ENCODE measurements at regions not wholly inside any gene's neighbourhood (a gene's known extent, or its start where the extent isn't known, plus 50 kb on each side); places are given as distances from the start of the nearest gene placed in this dataset.

DNA sequence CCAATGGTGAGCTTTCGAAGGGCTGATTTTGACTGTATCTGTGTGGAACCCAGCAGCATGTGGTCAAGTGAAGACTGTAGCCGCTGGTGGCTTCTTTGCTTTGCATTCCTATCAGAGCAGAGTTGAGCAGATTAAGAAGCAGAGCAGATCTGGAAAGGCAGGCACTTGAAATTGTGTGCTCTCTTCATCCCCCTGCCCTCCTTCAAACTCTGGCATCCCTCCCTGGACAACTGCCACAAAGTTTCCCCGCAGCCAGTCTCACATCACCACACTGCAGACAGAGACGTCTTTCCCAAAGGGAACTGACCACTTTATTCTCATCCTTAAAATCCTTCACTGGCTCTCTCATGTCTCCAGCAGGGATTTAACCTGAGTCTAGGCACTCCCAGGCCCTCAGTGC, 237.1 kb upstream of the DYNLRB2 start:
- ChIA-PET CTCF (no interaction called here), POLR2A (no interaction called here)
- TF ChIP-seq LEF1 (IDR thresholded peaks at IDR 0.05; ENCODE audit: borderline replicate concordance) (no peak), L3MBTL2 (conservative IDR thresholded peaks at IDR 0.05) (no peak), TARDBP (IDR thresholded peaks at IDR 0.05) (no peak), NFRKB (IDR thresholded peaks at IDR 0.05) (no peak), BHLHE40 (IDR thresholded peaks at IDR 0.05; ENCODE audit: borderline replicate concordance) (no peak), FOXA1 (IDR thresholded peaks at IDR 0.05) (no peak), FOXM1 (IDR thresholded peaks at IDR 0.05; ENCODE audit: borderline replicate concordance) (no peak), FOXK2 (IDR thresholded peaks at IDR 0.05) (no peak), ZNF384 (IDR thresholded peaks at IDR 0.05) (no peak), HDGF (IDR thresholded peaks at IDR 0.05; ENCODE audit: borderline replicate concordance) (no peak), SUZ12 (IDR thresholded peaks at IDR 0.05) (no peak), SP1 (IDR thresholded peaks at IDR 0.05) (no peak), ELF4 (IDR thresholded peaks at IDR 0.05) (no peak), CTBP1 (IDR thresholded peaks at IDR 0.05; ENCODE audit: borderline replicate concordance) (no peak), ARNT (IDR thresholded peaks at IDR 0.05) (no peak)
- TF ChIP-seq, protein P1, sequence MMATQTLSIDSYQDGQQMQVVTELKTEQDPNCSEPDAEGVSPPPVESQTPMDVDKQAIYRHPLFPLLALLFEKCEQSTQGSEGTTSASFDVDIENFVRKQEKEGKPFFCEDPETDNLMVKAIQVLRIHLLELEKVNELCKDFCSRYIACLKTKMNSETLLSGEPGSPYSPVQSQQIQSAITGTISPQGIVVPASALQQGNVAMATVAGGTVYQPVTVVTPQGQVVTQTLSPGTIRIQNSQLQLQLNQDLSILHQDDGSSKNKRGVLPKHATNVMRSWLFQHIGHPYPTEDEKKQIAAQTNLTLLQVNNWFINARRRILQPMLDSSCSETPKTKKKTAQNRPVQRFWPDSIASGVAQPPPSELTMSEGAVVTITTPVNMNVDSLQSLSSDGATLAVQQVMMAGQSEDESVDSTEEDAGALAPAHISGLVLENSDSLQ (IDR thresholded peaks at IDR 0.05) = no peak
- DNase-seq (ENCODE audit: extremely low spot score) = no peak

DNA sequence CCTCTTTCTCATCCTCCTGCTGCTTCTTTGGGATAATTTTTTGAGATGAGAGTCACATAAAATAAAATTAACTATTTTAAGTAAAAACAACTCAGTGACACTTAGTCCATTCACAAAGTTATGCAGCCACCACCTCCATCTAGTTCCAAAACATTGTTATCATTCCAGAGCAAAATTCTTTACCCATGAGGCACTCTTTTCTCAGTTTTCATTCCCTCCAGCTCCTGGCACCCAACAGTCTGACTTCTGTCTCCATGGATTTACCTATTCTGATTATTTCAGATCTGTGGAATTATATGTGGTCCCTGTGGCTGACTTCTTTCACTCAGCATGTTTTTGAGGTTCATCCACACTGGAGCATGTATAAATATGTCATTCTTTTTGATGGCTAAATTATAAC, 239.9 kb upstream of the DYNLRB2 start:
- TF ChIP-seq L3MBTL2 (conservative IDR thresholded peaks at IDR 0.05) (no peak), CTBP1 (IDR thresholded peaks at IDR 0.05; ENCODE audit: borderline replicate concordance) (no peak), NFRKB (IDR thresholded peaks at IDR 0.05) (no peak), FOXK2 (IDR thresholded peaks at IDR 0.05) (no peak), LEF1 (IDR thresholded peaks at IDR 0.05; ENCODE audit: borderline replicate concordance) (no peak), FOXM1 (IDR thresholded peaks at IDR 0.05; ENCODE audit: borderline replicate concordance) (no peak), BHLHE40 (IDR thresholded peaks at IDR 0.05; ENCODE audit: borderline replicate concordance) (no peak), ZNF384 (IDR thresholded peaks at IDR 0.05) (no peak), FOXA1 (IDR thresholded peaks at IDR 0.05) (no peak), SP1 (IDR thresholded peaks at IDR 0.05) (no peak)

DNA sequence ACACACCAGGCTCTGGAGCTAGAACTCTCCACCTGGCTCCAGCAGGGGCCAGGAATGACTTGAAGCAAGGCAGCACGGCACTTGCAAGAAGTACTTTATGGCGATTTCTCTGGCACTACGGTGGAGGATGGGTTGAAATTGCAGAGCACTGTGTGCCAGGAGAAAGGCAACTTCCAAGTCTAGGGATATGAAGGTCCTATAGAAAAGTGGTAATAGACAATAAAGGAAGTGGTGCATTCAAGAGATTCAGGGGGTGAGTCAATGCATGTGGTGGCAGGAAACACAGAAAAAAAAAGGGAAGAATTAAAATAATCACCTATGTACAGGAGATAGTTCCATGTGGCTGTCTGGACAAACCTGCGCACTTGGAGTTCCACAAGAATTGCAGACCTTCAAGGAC, 240.3 kb upstream of the DYNLRB2 start:
- ChIA-PET POLR2A (no interaction called here), CTCF (no interaction called here)

More for the DNA sequence above, 239.9 kb upstream of the DYNLRB2 start:
- CTCF ChIA-PET = no interaction called here
- POLR2A ChIA-PET = no interaction called here
- no peak for DNase-seq (ENCODE audit: extremely low spot score)

DNA sequence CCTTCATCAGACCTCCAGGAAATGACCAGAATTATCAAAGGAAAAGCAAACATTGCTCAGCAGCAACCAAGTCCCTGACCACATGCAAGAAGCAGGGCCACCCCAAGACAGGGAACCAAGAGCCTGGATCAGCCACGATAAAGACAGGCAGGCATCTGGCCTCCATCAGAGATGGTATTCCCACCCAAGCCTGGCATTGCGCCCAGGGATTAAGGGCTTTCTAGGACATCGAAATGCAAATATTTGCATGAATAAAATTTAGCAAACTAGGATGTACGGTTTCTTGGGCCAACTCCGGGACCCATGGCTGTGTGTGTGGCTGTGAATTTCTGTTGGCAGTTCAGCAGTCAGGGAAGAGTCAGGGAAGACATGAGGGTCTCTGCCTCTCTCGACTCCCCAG, 241.4 kb upstream of the DYNLRB2 start:
- ChIA-PET POLR2A (no interaction called here), CTCF (no interaction called here)

More for the DNA sequence above, 240.3 kb upstream of the DYNLRB2 start:
- no peak for TF ChIP-seq ARNT (IDR thresholded peaks at IDR 0.05)
- no peak for TF ChIP-seq NFRKB (IDR thresholded peaks at IDR 0.05)
- TF ChIP-seq LEF1 (IDR thresholded peaks at IDR 0.05; ENCODE audit: borderline replicate concordance) = no peak
- TF ChIP-seq FOXM1 (IDR thresholded peaks at IDR 0.05; ENCODE audit: borderline replicate concordance) = no peak
- no peak for TF ChIP-seq HDGF (IDR thresholded peaks at IDR 0.05; ENCODE audit: borderline replicate concordance)
- TF ChIP-seq FOXK2 (IDR thresholded peaks at IDR 0.05) = no peak
- no peak for TF ChIP-seq L3MBTL2 (conservative IDR thresholded peaks at IDR 0.05)
- no peak for TF ChIP-seq FOXA1 (IDR thresholded peaks at IDR 0.05)
- no peak for TF ChIP-seq CTBP1 (IDR thresholded peaks at IDR 0.05; ENCODE audit: borderline replicate concordance)
- TF ChIP-seq ELF4 (IDR thresholded peaks at IDR 0.05) = no peak
- no peak for TF ChIP-seq ZNF384 (IDR thresholded peaks at IDR 0.05)
- no peak for TF ChIP-seq SP1 (IDR thresholded peaks at IDR 0.05)
- no peak for DNase-seq (ENCODE audit: extremely low spot score)

DNA sequence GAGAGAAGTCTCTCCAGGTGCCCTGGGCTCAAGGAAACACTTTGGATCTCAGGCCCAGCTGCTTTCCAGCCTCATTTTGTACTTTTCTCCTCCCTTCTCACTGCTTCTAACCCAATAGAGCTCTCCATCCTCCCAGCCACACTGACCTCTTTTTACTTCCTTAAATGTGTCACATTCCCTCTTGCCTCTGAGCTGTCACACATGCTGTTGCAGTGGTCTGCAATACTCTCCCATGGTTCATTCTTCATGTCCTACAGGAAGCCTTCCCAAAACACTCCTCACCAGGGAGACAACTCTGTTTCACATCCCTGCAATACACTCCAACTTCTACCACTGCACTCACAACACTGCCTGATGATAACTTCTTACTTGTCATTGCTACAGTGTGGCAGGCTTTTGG, 242.1 kb upstream of the DYNLRB2 start:
- CTCF ChIA-PET = no interaction called here
- no peak for DNase-seq (ENCODE audit: extremely low spot score)
- POLR2A ChIA-PET = no interaction called here
- no peak for TF ChIP-seq NFRKB (IDR thresholded peaks at IDR 0.05)
- TF ChIP-seq FOXA1 (IDR thresholded peaks at IDR 0.05) = no peak
- no peak for TF ChIP-seq FOXK2 (IDR thresholded peaks at IDR 0.05)
- TF ChIP-seq, protein P1 (IDR thresholded peaks at IDR 0.05) = no peak
- no peak for TF ChIP-seq HDGF (IDR thresholded peaks at IDR 0.05; ENCODE audit: borderline replicate concordance)
- TF ChIP-seq FOXM1 (IDR thresholded peaks at IDR 0.05; ENCODE audit: borderline replicate concordance) = no peak
- TF ChIP-seq CTBP1 (IDR thresholded peaks at IDR 0.05; ENCODE audit: borderline replicate concordance) = no peak
- TF ChIP-seq BHLHE40 (IDR thresholded peaks at IDR 0.05; ENCODE audit: borderline replicate concordance) = no peak
- TF ChIP-seq SP1 (IDR thresholded peaks at IDR 0.05) = no peak
- TF ChIP-seq ELF4 (IDR thresholded peaks at IDR 0.05) = no peak

More for the DNA sequence above, 241.4 kb upstream of the DYNLRB2 start:
- TF ChIP-seq LEF1 (IDR thresholded peaks at IDR 0.05; ENCODE audit: borderline replicate concordance) (no peak), FOXA1 (IDR thresholded peaks at IDR 0.05) (no peak), SP1 (IDR thresholded peaks at IDR 0.05) (no peak), ZNF384 (IDR thresholded peaks at IDR 0.05) (no peak), HDGF (IDR thresholded peaks at IDR 0.05; ENCODE audit: borderline replicate concordance) (no peak), FOXM1 (IDR thresholded peaks at IDR 0.05; ENCODE audit: borderline replicate concordance) (no peak), BHLHE40 (IDR thresholded peaks at IDR 0.05; ENCODE audit: borderline replicate concordance) (no peak)
- TF ChIP-seq, protein P1 (IDR thresholded peaks at IDR 0.05) = no peak
- no peak for DNase-seq (ENCODE audit: extremely low spot score)

DNA sequence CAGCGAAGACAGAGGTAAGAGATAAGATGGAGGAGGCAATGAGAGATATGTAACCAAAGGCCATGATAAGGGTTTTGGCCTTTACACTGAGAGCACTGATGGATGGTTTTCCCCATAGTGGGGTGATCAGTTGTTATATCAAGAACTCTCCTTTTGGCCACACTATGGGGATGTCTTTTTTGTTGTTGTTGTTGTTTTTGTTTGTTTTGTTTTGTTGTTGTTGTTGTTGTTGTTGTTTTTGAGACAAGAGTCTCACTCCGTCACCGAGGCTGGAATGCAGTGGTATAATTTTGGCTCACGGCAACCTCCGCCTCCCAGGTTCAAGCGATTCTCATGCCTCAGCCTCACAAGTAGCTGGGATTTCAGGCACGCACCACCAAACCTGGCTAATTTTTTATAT, 244.8 kb upstream of the DYNLRB2 start:
- TF ChIP-seq NFRKB (IDR thresholded peaks at IDR 0.05) = no peak
- no peak for TF ChIP-seq L3MBTL2 (conservative IDR thresholded peaks at IDR 0.05)
- TF ChIP-seq HDGF (IDR thresholded peaks at IDR 0.05; ENCODE audit: borderline replicate concordance) = no peak
- TF ChIP-seq FOXA1 (IDR thresholded peaks at IDR 0.05) = no peak
- TF ChIP-seq ARNT (IDR thresholded peaks at IDR 0.05) = no peak
- no peak for TF ChIP-seq BHLHE40 (IDR thresholded peaks at IDR 0.05; ENCODE audit: borderline replicate concordance)
- no peak for TF ChIP-seq FOXK2 (IDR thresholded peaks at IDR 0.05)
- no peak for TF ChIP-seq SUZ12 (IDR thresholded peaks at IDR 0.05)
- TF ChIP-seq, protein P1 (IDR thresholded peaks at IDR 0.05) = no peak
- DNase-seq (ENCODE audit: extremely low spot score) = no peak
- CTCF ChIA-PET = no interaction called here
- POLR2A ChIA-PET = interaction anchor here (0.7 kb wide), 1 partner anchor 15 kb away, joined by 3 read pairs; no protein-coding TSS in a partner anchor
